ENCODE measurements at regions not wholly inside any gene's neighbourhood (a gene's known extent, or its start where the extent isn't known, plus 50 kb on each side); places are given as distances from the start of the nearest gene placed in this dataset.

- TF ChIP-seq CTCF (IDR thresholded peaks at IDR 0.05; ENCODE audit: insufficient read depth, low read depth, low read length), result no peak
- no peak for TF ChIP-seq EZH2 (IDR thresholded peaks at IDR 0.05; ENCODE audit: insufficient read depth, low read length)
Observed at GRCh38 chr12:83841620-83842019, 1071.0 kb downstream of the SLC6A15 start.

Data from astrocyte (in vitro differentiated cells and primary cell).